ENCODE measurements at regions not wholly inside any gene's neighbourhood (a gene's known extent, or its start where the extent isn't known, plus 50 kb on each side); places are given as distances from the start of the nearest gene placed in this dataset.

DNA sequence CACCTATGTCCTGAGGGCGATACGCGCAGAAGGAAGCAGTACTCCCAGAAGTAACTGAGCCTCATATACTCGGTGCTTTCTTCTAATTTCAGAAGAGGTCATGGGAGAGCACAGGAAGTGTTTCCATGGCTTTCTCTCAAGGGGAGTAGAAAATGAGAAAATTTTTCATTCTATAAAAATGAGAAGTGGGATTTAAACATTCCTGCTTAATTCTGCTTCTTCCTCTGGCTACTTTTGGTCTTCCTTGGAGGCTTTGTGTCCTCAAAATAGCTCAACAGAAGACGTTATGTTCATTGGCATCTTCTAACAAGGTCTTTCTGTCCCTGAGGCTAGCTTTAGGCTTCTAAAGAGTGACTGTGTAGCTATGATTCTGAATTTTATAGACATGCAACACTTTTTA is 497.0 kb downstream of the TDRD15 start:
- Histone ChIP-seq H3K4me3 (ENCODE audit: low read depth, low read length) (no peak overlapping the region), H3K4me1 (ENCODE audit: control insufficient read depth, insufficient read depth, low read length) (no peaks in the 10 kb centered on the region), H3K9me3 (ENCODE audit: control insufficient read depth, insufficient read depth, low read depth, low read length) (no peaks in the 10 kb centered on the region), H3K27me3 (ENCODE audit: control insufficient read depth, insufficient read depth, low read length) (no peaks in the 10 kb centered on the region), H3K9ac (ENCODE audit: low read length) (no peak overlapping the region), H3K36me3 (ENCODE audit: control insufficient read depth, insufficient read depth, low read length) (no peaks in the 10 kb centered on the region), H3K27ac (ENCODE audit: low read depth, low read length) (no peak overlapping the region)

DNA sequence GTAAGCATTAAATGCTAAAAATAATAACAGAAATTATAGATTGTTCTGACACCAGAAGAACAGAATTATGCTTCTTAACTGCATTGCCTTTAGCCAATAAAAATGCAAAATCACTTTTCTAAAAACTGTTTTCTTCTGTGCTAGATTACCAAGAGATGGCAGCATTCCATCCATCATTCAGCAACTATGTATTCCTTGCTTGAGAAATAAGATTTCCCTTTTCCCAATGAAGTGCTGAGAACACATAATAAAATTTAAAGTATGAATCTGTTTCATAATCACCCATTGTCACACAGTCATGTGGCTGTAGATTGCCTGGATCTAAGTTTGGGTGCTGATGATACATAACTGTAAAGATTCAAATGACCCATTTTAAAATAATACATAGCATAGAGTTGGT is 504.2 kb downstream of the TDRD15 start:
- no peaks in the 10 kb centered on the region for H3K9me3 ChIP-seq (ENCODE audit: control insufficient read depth, insufficient read depth, low read depth, low read length)
- H3K27me3 ChIP-seq (ENCODE audit: control insufficient read depth, insufficient read depth, low read length) = no peaks in the 10 kb centered on the region
- 0 out of 2 replicates have a peak, but pooled peaks cover under 1% of the 10 kb centered on the region for H3K4me1 ChIP-seq (ENCODE audit: control insufficient read depth, insufficient read depth, low read length)
- no peaks in the 10 kb centered on the region for H3K36me3 ChIP-seq (ENCODE audit: control insufficient read depth, insufficient read depth, low read length)
- no peak overlapping the region for H3K9ac ChIP-seq (ENCODE audit: low read length)
- no peak overlapping the region for H3K27ac ChIP-seq (ENCODE audit: low read depth, low read length)
- no peak overlapping the region for H3K4me3 ChIP-seq (ENCODE audit: low read depth, low read length)

GRCh38 chr2:21633015-21633414 is 509.2 kb downstream of the TDRD15 start:
- no peak overlapping the region for H3K27ac ChIP-seq (ENCODE audit: low read depth, low read length)
- H3K9ac ChIP-seq (ENCODE audit: low read length) = no peak overlapping the region

DNA sequence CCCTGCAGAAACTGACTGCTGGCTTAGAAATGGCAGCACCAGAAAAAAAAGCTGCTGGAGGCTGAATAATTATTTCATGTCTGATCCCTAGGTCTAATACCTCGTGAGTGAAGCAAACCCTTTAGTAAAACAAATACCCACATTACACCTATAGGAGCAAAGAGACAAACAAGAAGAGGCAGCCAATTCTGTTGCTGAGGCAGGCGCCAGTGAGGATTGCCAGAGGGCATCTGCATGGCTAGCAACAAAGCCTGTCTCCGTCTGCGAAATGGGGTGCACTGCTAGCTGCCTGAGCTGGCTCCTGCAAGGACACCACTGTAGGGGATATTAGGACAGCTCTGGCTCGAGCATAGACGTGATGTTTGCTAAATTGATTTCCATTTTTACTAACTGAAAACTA is 509.7 kb downstream of the TDRD15 start:
- H3K9me3 ChIP-seq (ENCODE audit: control insufficient read depth, insufficient read depth, low read depth, low read length) = no peaks in the 10 kb centered on the region
- H3K36me3 ChIP-seq (ENCODE audit: control insufficient read depth, insufficient read depth, low read length) = no peaks in the 10 kb centered on the region
- H3K4me1 ChIP-seq (ENCODE audit: control insufficient read depth, insufficient read depth, low read length) = 0 out of 2 replicates have a peak, but pooled peaks cover 8% of the 10 kb centered on the region
- H3K9ac ChIP-seq (ENCODE audit: low read length) = no peak overlapping the region
- H3K27ac ChIP-seq (ENCODE audit: low read depth, low read length) = no peak overlapping the region
- no peaks in the 10 kb centered on the region for H3K27me3 ChIP-seq (ENCODE audit: control insufficient read depth, insufficient read depth, low read length)
- H3K4me3 ChIP-seq (ENCODE audit: low read depth, low read length) = no peak overlapping the region

More at GRCh38 chr2:21633015-21633414, 509.2 kb downstream of the TDRD15 start:
- Histone ChIP-seq H3K36me3 (ENCODE audit: control insufficient read depth, insufficient read depth, low read length) (no peaks in the 10 kb centered on the region), H3K4me1 (ENCODE audit: control insufficient read depth, insufficient read depth, low read length) (0 out of 2 replicates have a peak, but pooled peaks cover 8% of the 10 kb centered on the region), H3K9me3 (ENCODE audit: control insufficient read depth, insufficient read depth, low read depth, low read length) (no peaks in the 10 kb centered on the region), H3K4me3 (ENCODE audit: low read depth, low read length) (no peak overlapping the region), H3K27me3 (ENCODE audit: control insufficient read depth, insufficient read depth, low read length) (no peaks in the 10 kb centered on the region)

GRCh38 chr2:21633911-21634310 is 510.1 kb downstream of the TDRD15 start:
- Histone ChIP-seq H3K27ac (ENCODE audit: low read depth, low read length) (no peak overlapping the region), H3K9ac (ENCODE audit: low read length) (no peak overlapping the region)

DNA sequence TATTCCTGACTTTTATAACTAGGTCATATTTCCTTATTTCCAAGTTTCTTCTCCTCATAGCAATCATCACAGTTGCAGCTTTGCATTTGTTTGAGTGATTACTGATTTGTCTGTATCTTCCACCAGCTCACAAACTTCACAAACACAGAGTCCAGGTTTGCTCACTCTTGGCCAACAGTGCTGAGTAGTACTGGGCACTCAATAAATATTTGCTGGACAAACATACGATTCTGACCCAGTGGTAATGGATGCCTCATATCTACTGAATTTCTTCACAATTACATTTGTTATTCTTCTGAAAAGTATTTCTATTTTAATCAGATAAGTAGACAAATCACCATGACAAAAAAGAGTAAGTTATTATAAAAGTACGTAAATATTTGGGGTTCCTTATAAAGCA is 516.3 kb downstream of the TDRD15 start:
- no peak overlapping the region for H3K27ac ChIP-seq (ENCODE audit: low read depth, low read length)
- H3K36me3 ChIP-seq (ENCODE audit: control insufficient read depth, insufficient read depth, low read length) = no peaks in the 10 kb centered on the region
- no peaks in the 10 kb centered on the region for H3K27me3 ChIP-seq (ENCODE audit: control insufficient read depth, insufficient read depth, low read length)
- H3K4me1 ChIP-seq (ENCODE audit: control insufficient read depth, insufficient read depth, low read length) = peaks cover 18% of the 10 kb centered on the region
- no peak overlapping the region for H3K9ac ChIP-seq (ENCODE audit: low read length)
- H3K4me3 ChIP-seq (ENCODE audit: low read depth, low read length) = no peak overlapping the region
- no peaks in the 10 kb centered on the region for H3K9me3 ChIP-seq (ENCODE audit: control insufficient read depth, insufficient read depth, low read depth, low read length)

More at GRCh38 chr2:21633911-21634310, 510.1 kb downstream of the TDRD15 start:
- Histone ChIP-seq H3K9me3 (ENCODE audit: control insufficient read depth, insufficient read depth, low read depth, low read length) (no peaks in the 10 kb centered on the region), H3K4me3 (ENCODE audit: low read depth, low read length) (no peak overlapping the region), H3K36me3 (ENCODE audit: control insufficient read depth, insufficient read depth, low read length) (no peaks in the 10 kb centered on the region), H3K27me3 (ENCODE audit: control insufficient read depth, insufficient read depth, low read length) (no peaks in the 10 kb centered on the region), H3K4me1 (ENCODE audit: control insufficient read depth, insufficient read depth, low read length) (0 out of 2 replicates have a peak, but pooled peaks cover 8% of the 10 kb centered on the region)

DNA sequence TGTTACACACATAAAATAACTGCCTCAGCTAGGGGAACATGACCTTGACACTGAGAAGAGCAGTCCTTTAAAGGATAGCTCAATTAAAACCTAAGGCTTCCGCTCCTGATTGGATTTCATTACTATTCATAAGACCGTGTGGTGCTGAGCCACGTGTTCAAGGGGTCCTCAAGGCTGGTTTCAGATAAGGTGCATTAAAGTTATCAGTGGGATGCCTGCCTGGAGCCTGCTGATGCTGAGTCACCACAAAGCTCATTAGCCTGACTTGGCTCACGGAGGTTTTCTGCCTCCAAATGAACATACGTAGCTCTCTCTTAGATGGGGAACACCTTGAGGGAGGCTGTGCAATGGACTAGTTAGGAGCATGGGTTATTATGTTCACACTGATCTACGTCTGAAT is 518.9 kb downstream of the TDRD15 start:
- H3K27ac ChIP-seq (ENCODE audit: low read depth, low read length) = no peak overlapping the region
- peaks cover 18% of the 10 kb centered on the region for H3K4me1 ChIP-seq (ENCODE audit: control insufficient read depth, insufficient read depth, low read length)
- H3K4me3 ChIP-seq (ENCODE audit: low read depth, low read length) = no peak overlapping the region
- H3K36me3 ChIP-seq (ENCODE audit: control insufficient read depth, insufficient read depth, low read length) = no peaks in the 10 kb centered on the region
- no peaks in the 10 kb centered on the region for H3K27me3 ChIP-seq (ENCODE audit: control insufficient read depth, insufficient read depth, low read length)
- H3K9ac ChIP-seq (ENCODE audit: low read length) = no peak overlapping the region
- H3K9me3 ChIP-seq (ENCODE audit: control insufficient read depth, insufficient read depth, low read depth, low read length) = no peaks in the 10 kb centered on the region

GRCh38 chr2:21643180-21643579 is 519.4 kb downstream of the TDRD15 start:
- no peak overlapping the region for H3K9ac ChIP-seq (ENCODE audit: low read length)
- H3K27me3 ChIP-seq (ENCODE audit: control insufficient read depth, insufficient read depth, low read length) = no peaks in the 10 kb centered on the region
- H3K4me1 ChIP-seq (ENCODE audit: control insufficient read depth, insufficient read depth, low read length) = peaks cover 18% of the 10 kb centered on the region
- no peak overlapping the region for H3K4me3 ChIP-seq (ENCODE audit: low read depth, low read length)
- no peaks in the 10 kb centered on the region for H3K36me3 ChIP-seq (ENCODE audit: control insufficient read depth, insufficient read depth, low read length)
- H3K9me3 ChIP-seq (ENCODE audit: control insufficient read depth, insufficient read depth, low read depth, low read length) = no peaks in the 10 kb centered on the region
- H3K27ac ChIP-seq (ENCODE audit: low read depth, low read length) = no peak overlapping the region

DNA sequence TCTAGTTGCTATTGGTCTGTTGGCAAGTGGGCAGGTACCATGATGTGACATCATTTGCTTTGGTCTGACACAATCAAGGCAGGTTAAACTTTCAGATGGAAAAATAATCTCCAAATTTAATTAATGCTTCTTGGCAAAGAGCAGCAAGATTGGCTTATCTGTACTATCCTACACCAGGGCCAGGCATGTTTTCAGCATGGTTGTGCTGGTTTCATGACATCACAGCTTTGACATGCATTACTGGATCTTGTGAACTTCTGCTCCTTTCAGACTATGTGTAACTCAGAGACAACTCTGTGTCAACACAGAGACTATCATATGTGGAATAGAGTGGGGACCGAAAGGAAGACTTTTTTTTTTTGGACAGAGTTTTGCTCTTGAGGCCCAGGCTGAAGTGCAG is 520.5 kb downstream of the TDRD15 start:
- H3K27ac ChIP-seq (ENCODE audit: low read depth, low read length) = no peak overlapping the region
- H3K36me3 ChIP-seq (ENCODE audit: control insufficient read depth, insufficient read depth, low read length) = no peaks in the 10 kb centered on the region
- H3K9me3 ChIP-seq (ENCODE audit: control insufficient read depth, insufficient read depth, low read depth, low read length) = no peaks in the 10 kb centered on the region
- H3K27me3 ChIP-seq (ENCODE audit: control insufficient read depth, insufficient read depth, low read length) = no peaks in the 10 kb centered on the region
- H3K9ac ChIP-seq (ENCODE audit: low read length) = no peak overlapping the region
- H3K4me1 ChIP-seq (ENCODE audit: control insufficient read depth, insufficient read depth, low read length) = peaks cover 18% of the 10 kb centered on the region
- no peak overlapping the region for H3K4me3 ChIP-seq (ENCODE audit: low read depth, low read length)

DNA sequence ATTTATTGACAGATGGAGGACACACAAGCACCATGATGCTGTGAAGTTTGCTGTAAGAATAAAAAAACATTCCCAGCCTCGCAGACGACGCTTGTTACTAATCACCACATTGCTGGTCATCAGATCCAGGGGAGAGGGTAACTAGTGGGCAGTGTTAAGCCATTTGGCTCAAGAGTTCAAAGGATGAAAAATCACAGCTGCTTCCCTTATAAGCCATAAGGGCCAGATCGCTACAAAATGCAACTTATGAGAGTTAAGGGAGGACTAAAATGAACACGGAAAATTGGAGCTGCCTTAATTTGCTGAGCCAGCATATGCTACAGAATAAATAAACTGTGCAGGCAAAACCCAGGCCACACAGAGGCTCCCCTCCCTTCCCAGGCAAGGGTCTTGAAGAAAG is 522.6 kb downstream of the TDRD15 start:
- Histone ChIP-seq H3K36me3 (ENCODE audit: control insufficient read depth, insufficient read depth, low read length) (no peaks in the 10 kb centered on the region), H3K4me1 (ENCODE audit: control insufficient read depth, insufficient read depth, low read length) (peaks cover 18% of the 10 kb centered on the region), H3K27ac (ENCODE audit: low read depth, low read length) (no peak overlapping the region), H3K9ac (ENCODE audit: low read length) (no peak overlapping the region), H3K9me3 (ENCODE audit: control insufficient read depth, insufficient read depth, low read depth, low read length) (no peaks in the 10 kb centered on the region), H3K27me3 (ENCODE audit: control insufficient read depth, insufficient read depth, low read length) (no peaks in the 10 kb centered on the region), H3K4me3 (ENCODE audit: low read depth, low read length) (no peak overlapping the region)

- Histone ChIP-seq H3K36me3 (ENCODE audit: control insufficient read depth, insufficient read depth, low read length) (no peaks in the 10 kb centered on the region), H3K27me3 (ENCODE audit: control insufficient read depth, insufficient read depth, low read length) (no peaks in the 10 kb centered on the region), H3K27ac (ENCODE audit: low read depth, low read length) (no peak overlapping the region), H3K9ac (ENCODE audit: low read length) (no peak overlapping the region), H3K9me3 (ENCODE audit: control insufficient read depth, insufficient read depth, low read depth, low read length) (no peaks in the 10 kb centered on the region), H3K4me3 (ENCODE audit: low read depth, low read length) (no peak overlapping the region), H3K4me1 (ENCODE audit: control insufficient read depth, insufficient read depth, low read length) (peaks cover 9% of the 10 kb centered on the region; the same call in 1 of the 2 replicates)
Observed at GRCh38 chr2:21650569-21650968, 526.8 kb downstream of the TDRD15 start.

DNA sequence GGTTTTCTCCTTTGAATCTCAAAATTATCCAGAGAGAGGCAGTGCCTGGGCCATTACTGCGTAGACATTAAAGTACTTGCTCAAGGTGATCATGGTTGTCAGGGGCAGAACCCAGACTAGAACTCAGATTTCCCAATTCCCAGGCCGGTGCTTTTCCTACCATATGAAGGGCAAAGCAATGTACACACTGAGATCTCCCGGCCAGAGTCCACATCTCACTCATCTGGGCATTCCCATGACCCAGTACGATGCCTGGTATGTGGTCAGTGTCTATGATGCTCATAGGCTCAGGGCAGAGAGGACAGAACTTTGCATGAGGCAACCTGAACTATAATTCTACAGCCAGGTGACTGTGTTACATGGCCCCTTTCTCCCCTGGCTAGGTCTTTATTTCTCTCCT is 531.4 kb downstream of the TDRD15 start:
- Histone ChIP-seq H3K9ac (ENCODE audit: low read length) (no peak overlapping the region), H3K27ac (ENCODE audit: low read depth, low read length) (no peak overlapping the region), H3K4me1 (ENCODE audit: control insufficient read depth, insufficient read depth, low read length) (peaks cover 16% of the 10 kb centered on the region; the same call in 1 of the 2 replicates)

More for the DNA sequence above, 531.4 kb downstream of the TDRD15 start:
- Histone ChIP-seq H3K4me3 (ENCODE audit: low read depth, low read length) (no peak overlapping the region), H3K27me3 (ENCODE audit: control insufficient read depth, insufficient read depth, low read length) (no peaks in the 10 kb centered on the region), H3K9me3 (ENCODE audit: control insufficient read depth, insufficient read depth, low read depth, low read length) (no peaks in the 10 kb centered on the region), H3K36me3 (ENCODE audit: control insufficient read depth, insufficient read depth, low read length) (no peaks in the 10 kb centered on the region)

Data from HUES6 (cell line).